HG03354 (cell line): ENCODE measurements at regions not wholly inside any gene's neighbourhood (a gene's known extent, or its start where the extent isn't known, plus 50 kb on each side); places are given as distances from the start of the nearest gene placed in this dataset.

Source experiments
- ATAC-seq: cut with Tn5 transposase; IDR thresholded peaks from one replicate; pipeline ENCODE4 v1.9.1; 2021; ENCODE audit warnings: mild to moderate bottlenecking; ENCODE audit not compliant: unreplicated experiment, poor library complexity, severe bottlenecking

GRCh38 chr14:50035214-50035613 is 81.2 kb downstream of the VCPKMT start:
- no peak for ATAC-seq

GRCh38 chr14:50036211-50036610 is 80.2 kb downstream of the VCPKMT start:
- ATAC-seq: no peak

GRCh38 chr14:50036637-50037036 is 79.7 kb downstream of the VCPKMT start:
- ATAC-seq: no peak

GRCh38 chr14:50037240-50037639 is 79.1 kb downstream of the VCPKMT start:
- ATAC-seq: no peak

GRCh38 chr14:50037852-50038251 is 78.5 kb downstream of the VCPKMT start:
- no peak for ATAC-seq

GRCh38 chr14:50038398-50039119 is 77.8 kb downstream of the VCPKMT start:
- ATAC-seq: peak; percentile 81

- ATAC-seq: no peak
Measured at GRCh38 chr14:50039120-50039517, 77.3 kb downstream of the VCPKMT start.

- no peak for ATAC-seq
Measured at GRCh38 chr14:50039734-50040400, 76.5 kb downstream of the VCPKMT start.

- ATAC-seq: no peak
Measured at GRCh38 chr14:50040401-50040775, 76.0 kb downstream of the VCPKMT start.

GRCh38 chr14:50040895-50041465 is 75.4 kb downstream of the VCPKMT start:
- ATAC-seq: no peak

- ATAC-seq: no peak
Measured at GRCh38 chr14:50041980-50042379, 74.4 kb downstream of the VCPKMT start.

GRCh38 chr14:50044042-50044651 is 72.2 kb downstream of the VCPKMT start:
- ATAC-seq: no peak

GRCh38 chr14:50045039-50045711 is 71.2 kb downstream of the VCPKMT start:
- peak; percentile 93 for ATAC-seq

- no peak for ATAC-seq
Measured at GRCh38 chr14:50045837-50046236, 70.5 kb downstream of the VCPKMT start.

- ATAC-seq: peak; percentile 72
Measured at GRCh38 chr14:50047274-50047676, 69.1 kb downstream of the VCPKMT start.

- no peak for ATAC-seq
Measured at GRCh38 chr14:50049093-50049492, 67.3 kb downstream of the VCPKMT start.

GRCh38 chr14:50049703-50050570 is 66.4 kb downstream of the VCPKMT start:
- no peak for ATAC-seq

GRCh38 chr14:50051106-50051505 is 65.3 kb downstream of the VCPKMT start:
- no peak for ATAC-seq

- no peak for ATAC-seq
Measured at GRCh38 chr14:50051706-50052105, 64.7 kb downstream of the VCPKMT start.
